Neural cell (in vitro differentiated cells): ENCODE measurements at regions not wholly inside any gene's neighbourhood (a gene's known extent, or its start where the extent isn't known, plus 50 kb on each side); places are given as distances from the start of the nearest gene placed in this dataset.

Source experiments
- H2AFZ ChIP-seq: fragments of 200-600, 300-800 bp; sonication (generic), shearing (Covaris generic); 2 replicates; pipeline ENCODE4 v1.6.0; 2014; ENCODE audit warnings: low read depth, mild to moderate bottlenecking, antibody characterized with exemption, low read length, moderate library complexity
- H3F3A ChIP-seq: fragments of 200-600 bp; shearing (Covaris generic); 2 replicates; pipeline ENCODE4 v1.6.1; 2016; ENCODE audit warnings: mild to moderate bottlenecking, moderate library complexity, mixed read lengths, antibody characterized with exemption, low read length; ENCODE audit not compliant: insufficient read depth, poor library complexity, severe bottlenecking
- H3K27ac ChIP-seq: fragments of 200-600, 300-800 bp; sonication (generic), shearing (Covaris generic); 2 replicates; pipeline ENCODE4 v1.5.1; 2014; ENCODE audit warnings: mild to moderate bottlenecking, low read length, moderate library complexity
- H3K27me3 ChIP-seq: fragments of 300-800, 200-600 bp; sonication (generic), shearing (Covaris generic); 2 replicates; pipeline ENCODE4 v1.6.0; 2014; ENCODE audit warnings: mild to moderate bottlenecking, low read depth, low read length, moderate library complexity; ENCODE audit not compliant: insufficient read depth
- H3K36me3 ChIP-seq: fragments of 300-800, 200-600 bp; sonication (generic), shearing (Covaris generic); 2 replicates; pipeline ENCODE4 v1.5.1; 2014; ENCODE audit warnings: mild to moderate bottlenecking, antibody characterized with exemption, low read length, moderate library complexity; ENCODE audit not compliant: insufficient read depth
- H3K4me2 ChIP-seq: fragments of 300-800, 200-600 bp; sonication (generic), shearing (Covaris generic); 2 replicates; pipeline ENCODE4 v1.6.0; 2014; ENCODE audit warnings: mild to moderate bottlenecking, low read length
- H3K4me3 ChIP-seq: fragments of 300-800, 200-600 bp; sonication (generic), shearing (Covaris generic); 2 replicates; pipeline ENCODE4 v1.5.1; 2014; ENCODE audit warnings: mild to moderate bottlenecking, low read length, moderate library complexity
- H3K79me2 ChIP-seq: fragments of 200-600 bp; shearing (Covaris generic); replicated peaks from 2 replicates; pipeline ENCODE4 v1.6.0; 2014; ENCODE audit warnings: mild to moderate bottlenecking, low read length, moderate library complexity; ENCODE audit not compliant: insufficient read depth
- H3K9ac ChIP-seq: fragments of 300-800, 200-600 bp; sonication (generic), shearing (Covaris generic); 2 replicates; pipeline ENCODE4 v1.6.1; 2016; ENCODE audit warnings: mild to moderate bottlenecking, low read length, mixed read lengths
- H3K9me2 ChIP-seq: fragments of 200-600 bp; shearing (Covaris generic); 2 replicates; pipeline ENCODE4 v1.6.1; 2016; ENCODE audit warnings: mild to moderate bottlenecking, low read length, mixed read lengths; ENCODE audit not compliant: insufficient read depth
- H3K9me3 ChIP-seq: fragments of 200-600, 300-800 bp; sonication (generic), shearing (Covaris generic); 2 replicates; pipeline ENCODE4 v1.6.1; 2016; ENCODE audit warnings: mild to moderate bottlenecking, mixed run types, low read length, moderate library complexity, mixed read lengths
- H4K20me1 ChIP-seq: fragments of 200-600 bp; shearing (Covaris generic); 2 replicates; pipeline ENCODE4 v1.6.1; 2016; ENCODE audit warnings: mild to moderate bottlenecking, mixed run types; ENCODE audit not compliant: insufficient read depth
- EP300 ChIP-seq: fragments of 450-650 bp; conservative IDR thresholded peaks from 2 replicates; pipeline ENCODE4 v1.6.1; 2014; ENCODE audit warnings: antibody characterized with exemption, mild to moderate bottlenecking, moderate library complexity; ENCODE audit not compliant: poor library complexity, severe bottlenecking
- EZH2 ChIP-seq: fragments of 200-600, 300-800 bp; shearing (Covaris generic), sonication (generic); IDR thresholded peaks from 2 replicates; pipeline ENCODE4 v1.6.1; 2014; ENCODE audit warnings: antibody characterized with exemption, low read length, borderline replicate concordance, mild to moderate bottlenecking; ENCODE audit not compliant: insufficient read depth, poor library complexity, severe bottlenecking
- MXI1 ChIP-seq: fragments of 450-650 bp; conservative IDR thresholded peaks from 2 replicates; pipeline ENCODE4 v1.6.1; 2014; ENCODE audit warnings: antibody characterized with exemption, mild to moderate bottlenecking; ENCODE audit not compliant: poor library complexity, severe bottlenecking
- POLR2AphosphoS5 ChIP-seq: IDR thresholded peaks from 2 replicates; pipeline ENCODE4 v1.6.1; 2012
- RAD21 ChIP-seq: fragments of 450-650 bp; conservative IDR thresholded peaks from 2 replicates; pipeline ENCODE4 v1.6.1; 2014; ENCODE audit warnings: antibody characterized with exemption, mild to moderate bottlenecking, moderate library complexity
- SMC3 ChIP-seq: fragments of 450-650 bp; conservative IDR thresholded peaks from 2 replicates; pipeline ENCODE4 v1.6.1; 2014; ENCODE audit warnings: antibody characterized with exemption, mild to moderate bottlenecking, moderate library complexity; ENCODE audit not compliant: poor library complexity
- TAF1 ChIP-seq: IDR thresholded peaks from 2 replicates; pipeline ENCODE4 v1.6.1; 2012; ENCODE audit warnings: low read depth
- TF ChIP-seq, protein P1 (sequence below): IDR thresholded peaks from 2 replicates; pipeline ENCODE4 v1.6.1; 2012; ENCODE audit warnings: borderline replicate concordance
- TF ChIP-seq, protein P2 (sequence below): fragments of 450-650 bp; IDR thresholded peaks from 2 replicates; pipeline ENCODE4 v1.5.1; 2014; ENCODE audit warnings: antibody characterized with exemption, mild to moderate bottlenecking, moderate library complexity; ENCODE audit not compliant: poor library complexity, severe bottlenecking

- H3K9me3 ChIP-seq, result no peaks in the 10 kb centered on the region
- H3K4me3 ChIP-seq, result no peak overlapping the region
- no peaks in the 10 kb centered on the region for H3K9me2 ChIP-seq
- H3K79me2 ChIP-seq, result no peaks in the 10 kb centered on the region
- no peaks in the 10 kb centered on the region for H3K36me3 ChIP-seq
- TF ChIP-seq EZH2 (no peak), MXI1 (no peak), RAD21 (no peak), EP300 (no peak), TAF1 (no peak)
- TF ChIP-seq, protein P1, sequence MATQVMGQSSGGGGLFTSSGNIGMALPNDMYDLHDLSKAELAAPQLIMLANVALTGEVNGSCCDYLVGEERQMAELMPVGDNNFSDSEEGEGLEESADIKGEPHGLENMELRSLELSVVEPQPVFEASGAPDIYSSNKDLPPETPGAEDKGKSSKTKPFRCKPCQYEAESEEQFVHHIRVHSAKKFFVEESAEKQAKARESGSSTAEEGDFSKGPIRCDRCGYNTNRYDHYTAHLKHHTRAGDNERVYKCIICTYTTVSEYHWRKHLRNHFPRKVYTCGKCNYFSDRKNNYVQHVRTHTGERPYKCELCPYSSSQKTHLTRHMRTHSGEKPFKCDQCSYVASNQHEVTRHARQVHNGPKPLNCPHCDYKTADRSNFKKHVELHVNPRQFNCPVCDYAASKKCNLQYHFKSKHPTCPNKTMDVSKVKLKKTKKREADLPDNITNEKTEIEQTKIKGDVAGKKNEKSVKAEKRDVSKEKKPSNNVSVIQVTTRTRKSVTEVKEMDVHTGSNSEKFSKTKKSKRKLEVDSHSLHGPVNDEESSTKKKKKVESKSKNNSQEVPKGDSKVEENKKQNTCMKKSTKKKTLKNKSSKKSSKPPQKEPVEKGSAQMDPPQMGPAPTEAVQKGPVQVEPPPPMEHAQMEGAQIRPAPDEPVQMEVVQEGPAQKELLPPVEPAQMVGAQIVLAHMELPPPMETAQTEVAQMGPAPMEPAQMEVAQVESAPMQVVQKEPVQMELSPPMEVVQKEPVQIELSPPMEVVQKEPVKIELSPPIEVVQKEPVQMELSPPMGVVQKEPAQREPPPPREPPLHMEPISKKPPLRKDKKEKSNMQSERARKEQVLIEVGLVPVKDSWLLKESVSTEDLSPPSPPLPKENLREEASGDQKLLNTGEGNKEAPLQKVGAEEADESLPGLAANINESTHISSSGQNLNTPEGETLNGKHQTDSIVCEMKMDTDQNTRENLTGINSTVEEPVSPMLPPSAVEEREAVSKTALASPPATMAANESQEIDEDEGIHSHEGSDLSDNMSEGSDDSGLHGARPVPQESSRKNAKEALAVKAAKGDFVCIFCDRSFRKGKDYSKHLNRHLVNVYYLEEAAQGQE, result no peak
- H3F3A ChIP-seq, result no peaks in the 10 kb centered on the region
- no peaks in the 10 kb centered on the region for H3K27me3 ChIP-seq
- no peak overlapping the region for H3K9ac ChIP-seq
- H2AFZ ChIP-seq, result no peak overlapping the region
- no peak overlapping the region for H3K4me2 ChIP-seq
- H4K20me1 ChIP-seq, result no peaks in the 10 kb centered on the region
- H3K27ac ChIP-seq, result no peak overlapping the region
These were observed 104.0 kb upstream of the CARMIL1 start for GRCh38 chr6:25175196-25175595.

- Histone ChIP-seq H3K36me3 (no peaks in the 10 kb centered on the region), H3K4me2 (no peak overlapping the region), H3K79me2 (no peaks in the 10 kb centered on the region), H3K9ac (no peak overlapping the region), H3K9me2 (no peaks in the 10 kb centered on the region), H2AFZ (no peak overlapping the region), H3K27ac (no peak overlapping the region), H3K9me3 (no peaks in the 10 kb centered on the region), H4K20me1 (no peaks in the 10 kb centered on the region), H3K27me3 (no peaks in the 10 kb centered on the region), H3F3A (no peaks in the 10 kb centered on the region), H3K4me3 (no peak overlapping the region)
- no peak for TF ChIP-seq EP300
- no peak for TF ChIP-seq POLR2AphosphoS5
- no peak for TF ChIP-seq MXI1
- no peak for TF ChIP-seq EZH2
- no peak for TF ChIP-seq SMC3
- TF ChIP-seq RAD21, result no peak
- TF ChIP-seq, protein P1, result no peak
- TF ChIP-seq, protein P2, sequence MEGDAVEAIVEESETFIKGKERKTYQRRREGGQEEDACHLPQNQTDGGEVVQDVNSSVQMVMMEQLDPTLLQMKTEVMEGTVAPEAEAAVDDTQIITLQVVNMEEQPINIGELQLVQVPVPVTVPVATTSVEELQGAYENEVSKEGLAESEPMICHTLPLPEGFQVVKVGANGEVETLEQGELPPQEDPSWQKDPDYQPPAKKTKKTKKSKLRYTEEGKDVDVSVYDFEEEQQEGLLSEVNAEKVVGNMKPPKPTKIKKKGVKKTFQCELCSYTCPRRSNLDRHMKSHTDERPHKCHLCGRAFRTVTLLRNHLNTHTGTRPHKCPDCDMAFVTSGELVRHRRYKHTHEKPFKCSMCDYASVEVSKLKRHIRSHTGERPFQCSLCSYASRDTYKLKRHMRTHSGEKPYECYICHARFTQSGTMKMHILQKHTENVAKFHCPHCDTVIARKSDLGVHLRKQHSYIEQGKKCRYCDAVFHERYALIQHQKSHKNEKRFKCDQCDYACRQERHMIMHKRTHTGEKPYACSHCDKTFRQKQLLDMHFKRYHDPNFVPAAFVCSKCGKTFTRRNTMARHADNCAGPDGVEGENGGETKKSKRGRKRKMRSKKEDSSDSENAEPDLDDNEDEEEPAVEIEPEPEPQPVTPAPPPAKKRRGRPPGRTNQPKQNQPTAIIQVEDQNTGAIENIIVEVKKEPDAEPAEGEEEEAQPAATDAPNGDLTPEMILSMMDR, result no peak
- TF ChIP-seq TAF1, result no peak
These were observed 103.5 kb upstream of the CARMIL1 start for GRCh38 chr6:25175681-25176080.
